ENCODE measurements at regions not wholly inside any gene's neighbourhood (a gene's known extent, or its start where the extent isn't known, plus 50 kb on each side); places are given as distances from the start of the nearest gene placed in this dataset.

DNA sequence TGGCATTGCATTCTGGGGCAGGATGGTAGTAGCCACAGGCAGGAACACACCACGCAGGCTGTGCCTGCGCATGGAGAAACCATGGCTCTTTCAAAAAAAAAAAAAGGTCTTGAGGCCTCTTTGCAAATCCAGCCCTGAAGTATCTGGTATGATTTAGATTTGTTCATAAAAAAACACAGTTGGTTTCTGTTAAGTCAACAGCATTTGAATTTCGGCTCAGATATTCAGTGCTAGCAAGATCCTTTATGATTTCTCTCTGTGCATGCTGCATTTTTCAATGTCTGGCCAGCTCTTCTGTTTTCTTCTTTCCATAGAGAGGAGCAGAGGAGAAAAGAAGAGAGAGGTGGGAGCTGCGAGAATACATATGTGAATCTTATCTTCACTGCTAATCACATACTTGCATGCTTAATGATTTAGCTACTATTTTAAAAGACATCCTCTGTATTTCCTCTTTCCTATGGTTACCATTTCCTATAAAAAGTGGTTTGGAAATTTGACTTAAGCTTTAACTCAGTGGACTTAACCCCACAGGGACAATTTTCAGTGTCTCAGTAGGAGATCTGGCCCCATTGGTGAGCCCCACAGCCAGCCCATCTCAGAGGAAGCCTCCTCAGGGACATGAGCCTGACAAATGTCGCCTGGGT lies 214.3 kb upstream of the APCDD1 start:
- H3K4me3 ChIP-seq (ENCODE audit: low read depth, low read length), result no peak overlapping the region
- CTCF ChIA-PET, result no interaction called here
- no TSS peak for BruUV-seq (replicated peaks)
- Mint-ChIP-seq H3K4me3 (ENCODE audit: unreplicated experiment) (no peak overlapping the region), H3K4me1 (ENCODE audit: low read depth, unreplicated experiment) (no peaks in the 10 kb centered on the region), H3K27me3 (ENCODE audit: insufficient read depth, unreplicated experiment) (no peaks in the 10 kb centered on the region), H3K27ac (ENCODE audit: unreplicated experiment) (no peak overlapping the region), H3K36me3 (ENCODE audit: insufficient read depth, unreplicated experiment) (no peaks in the 10 kb centered on the region), H3K9me3 (ENCODE audit: unreplicated experiment) (no peaks in the 10 kb centered on the region)
- H3K36me3 ChIP-seq (ENCODE audit: control insufficient read depth, insufficient read depth, low read length), result no peaks in the 10 kb centered on the region
- DNase-seq, result no peak
- intact Hi-C loops (cut with micrococcal nuclease; ENCODE audit: unreplicated experiment), result loop anchor here (10.0 kb wide), 1 partner anchor 265 kb away; no protein-coding TSS in a partner anchor
- TF ChIP-seq, protein P1, sequence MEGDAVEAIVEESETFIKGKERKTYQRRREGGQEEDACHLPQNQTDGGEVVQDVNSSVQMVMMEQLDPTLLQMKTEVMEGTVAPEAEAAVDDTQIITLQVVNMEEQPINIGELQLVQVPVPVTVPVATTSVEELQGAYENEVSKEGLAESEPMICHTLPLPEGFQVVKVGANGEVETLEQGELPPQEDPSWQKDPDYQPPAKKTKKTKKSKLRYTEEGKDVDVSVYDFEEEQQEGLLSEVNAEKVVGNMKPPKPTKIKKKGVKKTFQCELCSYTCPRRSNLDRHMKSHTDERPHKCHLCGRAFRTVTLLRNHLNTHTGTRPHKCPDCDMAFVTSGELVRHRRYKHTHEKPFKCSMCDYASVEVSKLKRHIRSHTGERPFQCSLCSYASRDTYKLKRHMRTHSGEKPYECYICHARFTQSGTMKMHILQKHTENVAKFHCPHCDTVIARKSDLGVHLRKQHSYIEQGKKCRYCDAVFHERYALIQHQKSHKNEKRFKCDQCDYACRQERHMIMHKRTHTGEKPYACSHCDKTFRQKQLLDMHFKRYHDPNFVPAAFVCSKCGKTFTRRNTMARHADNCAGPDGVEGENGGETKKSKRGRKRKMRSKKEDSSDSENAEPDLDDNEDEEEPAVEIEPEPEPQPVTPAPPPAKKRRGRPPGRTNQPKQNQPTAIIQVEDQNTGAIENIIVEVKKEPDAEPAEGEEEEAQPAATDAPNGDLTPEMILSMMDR (IDR thresholded peaks at IDR 0.05; ENCODE audit: insufficient read depth in 1 of 2, low read depth in 1 of 2, low read length in 1 of 2, severe bottlenecking in 1 of 2, unreplicated experiment in 1 of 2), result no peak
- H3K27me3 ChIP-seq (replicated peaks; ENCODE audit: control insufficient read depth, insufficient read depth, low read length), result no peaks in the 10 kb centered on the region
- H3K4me1 ChIP-seq, result no peaks in the 10 kb centered on the region
- no peaks in the 10 kb centered on the region for H3K9me3 ChIP-seq
- POLR2A ChIA-PET, result no interaction called here

DNA sequence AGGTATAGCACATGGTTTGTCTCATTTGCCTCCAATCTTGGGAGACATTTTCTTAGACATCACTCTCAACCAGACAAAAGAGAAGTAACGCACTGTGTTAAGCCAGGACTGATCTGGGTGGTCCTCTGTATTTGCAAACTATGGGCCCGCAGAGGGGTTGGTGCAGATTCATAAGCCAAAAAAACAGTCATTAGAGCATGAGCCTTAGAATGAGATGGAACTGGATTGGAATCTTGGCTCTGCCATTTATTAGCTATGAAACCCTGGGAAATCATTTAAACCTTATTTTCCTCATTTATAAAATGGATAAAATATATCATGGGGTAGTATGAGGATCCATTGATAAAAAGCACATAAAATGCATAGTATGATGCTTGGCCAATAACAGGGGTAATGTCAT lies 213.5 kb upstream of the APCDD1 start:
- Histone ChIP-seq H3K9me3 (no peaks in the 10 kb centered on the region), H3K4me1 (no peaks in the 10 kb centered on the region), H3K36me3 (ENCODE audit: control insufficient read depth, insufficient read depth, low read length) (no peaks in the 10 kb centered on the region), H3K4me3 (ENCODE audit: low read depth, low read length) (no peak overlapping the region), H3K27me3 (replicated peaks; ENCODE audit: control insufficient read depth, insufficient read depth, low read length) (no peaks in the 10 kb centered on the region)
- no peak overlapping the region for H3K27ac Mint-ChIP-seq (ENCODE audit: unreplicated experiment)
- H3K4me1 Mint-ChIP-seq (ENCODE audit: low read depth, unreplicated experiment), result no peaks in the 10 kb centered on the region
- no peak for DNase-seq
- no peaks in the 10 kb centered on the region for H3K9me3 Mint-ChIP-seq (ENCODE audit: unreplicated experiment)
- H3K36me3 Mint-ChIP-seq (ENCODE audit: insufficient read depth, unreplicated experiment), result no peaks in the 10 kb centered on the region
- H3K27me3 Mint-ChIP-seq (ENCODE audit: insufficient read depth, unreplicated experiment), result no peaks in the 10 kb centered on the region
- TF ChIP-seq, protein P1 (IDR thresholded peaks at IDR 0.05; ENCODE audit: insufficient read depth in 1 of 2, low read depth in 1 of 2, low read length in 1 of 2, severe bottlenecking in 1 of 2, unreplicated experiment in 1 of 2), result no peak
- CTCF ChIA-PET, result no interaction called here
- POLR2A ChIA-PET, result no interaction called here
- intact Hi-C loops (cut with micrococcal nuclease; ENCODE audit: unreplicated experiment), result loop anchor here (10.0 kb wide), 1 partner anchor 266 kb away; no protein-coding TSS in a partner anchor
- BruUV-seq (replicated peaks), result no TSS peak
- H3K4me3 Mint-ChIP-seq (ENCODE audit: unreplicated experiment), result no peak overlapping the region

DNA sequence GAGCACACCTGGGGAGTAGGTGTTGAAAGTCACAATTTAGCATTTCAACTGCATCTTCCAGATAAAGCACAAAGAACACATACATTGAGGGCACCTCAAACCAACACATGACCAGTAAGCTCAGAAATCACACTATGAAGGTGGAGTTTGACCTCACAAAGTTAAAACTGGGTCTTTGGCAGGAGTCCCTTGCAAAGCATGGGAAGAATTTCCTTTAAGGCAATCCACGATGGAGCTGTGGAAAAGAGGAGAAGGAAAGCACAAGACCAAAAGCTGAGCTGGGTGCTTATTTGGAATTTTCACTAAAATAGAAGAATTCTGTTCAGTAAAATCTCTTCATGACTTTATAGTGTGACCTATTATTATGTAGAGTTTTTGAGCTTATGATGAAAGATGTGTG lies 212.9 kb upstream of the APCDD1 start:
- intact Hi-C loops (cut with micrococcal nuclease; ENCODE audit: unreplicated experiment), result loop anchor here (10.0 kb wide), 1 partner anchor 267 kb away; no protein-coding TSS in a partner anchor
- no peaks in the 10 kb centered on the region for H3K36me3 ChIP-seq (ENCODE audit: control insufficient read depth, insufficient read depth, low read length)
- no TSS peak for BruUV-seq (replicated peaks)
- no peaks in the 10 kb centered on the region for H3K9me3 ChIP-seq
- Mint-ChIP-seq H3K27me3 (ENCODE audit: insufficient read depth, unreplicated experiment) (no peaks in the 10 kb centered on the region), H3K9me3 (ENCODE audit: unreplicated experiment) (no peaks in the 10 kb centered on the region), H3K4me3 (ENCODE audit: unreplicated experiment) (no peak overlapping the region), H3K27ac (ENCODE audit: unreplicated experiment) (no peak overlapping the region), H3K36me3 (ENCODE audit: insufficient read depth, unreplicated experiment) (no peaks in the 10 kb centered on the region), H3K4me1 (ENCODE audit: low read depth, unreplicated experiment) (no peaks in the 10 kb centered on the region)
- H3K27me3 ChIP-seq (replicated peaks; ENCODE audit: control insufficient read depth, insufficient read depth, low read length), result no peaks in the 10 kb centered on the region
- CTCF ChIA-PET, result no interaction called here
- POLR2A ChIA-PET, result no interaction called here
- TF ChIP-seq, protein P1 (IDR thresholded peaks at IDR 0.05; ENCODE audit: insufficient read depth in 1 of 2, low read depth in 1 of 2, low read length in 1 of 2, severe bottlenecking in 1 of 2, unreplicated experiment in 1 of 2), result no peak
- no peaks in the 10 kb centered on the region for H3K4me1 ChIP-seq
- no peak for DNase-seq
- no peak overlapping the region for H3K4me3 ChIP-seq (ENCODE audit: low read depth, low read length)
